ENCODE measurements at regions not wholly inside any gene's neighbourhood (a gene's known extent, or its start where the extent isn't known, plus 50 kb on each side); places are given as distances from the start of the nearest gene placed in this dataset.

DNA sequence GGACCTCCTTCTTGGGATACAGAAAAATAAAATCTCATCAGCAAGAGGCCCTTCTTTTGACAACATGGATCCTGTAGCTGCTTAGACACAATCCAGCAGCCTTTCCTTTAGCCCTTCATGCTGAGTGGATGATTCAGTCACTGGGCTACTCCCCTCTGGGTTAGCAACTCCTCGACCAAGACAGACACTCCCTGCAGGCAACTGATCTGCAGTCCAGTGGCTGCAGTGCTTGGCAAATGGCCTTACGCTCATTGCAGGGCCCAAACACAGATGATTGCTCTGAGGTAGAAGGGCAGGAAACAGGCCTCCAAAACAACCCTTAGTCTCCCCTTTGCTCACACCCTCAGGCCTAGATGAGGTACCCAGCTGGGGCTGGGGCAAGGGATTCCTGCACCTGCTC is 73.2 kb upstream of the OPCML start:
- TF ChIP-seq GATA2 (IDR thresholded peaks at IDR 0.05; ENCODE audit: low read depth, low read length) = no peak
- TF ChIP-seq GATA3 (IDR thresholded peaks at IDR 0.05; ENCODE audit: low read depth, low read length) = no peak
